HG03108 (cell line): ENCODE measurements at regions not wholly inside any gene's neighbourhood (a gene's known extent, or its start where the extent isn't known, plus 50 kb on each side); places are given as distances from the start of the nearest gene placed in this dataset.

ENCODE experiments used
- ATAC-seq: cut with Tn5 transposase; IDR thresholded peaks from one replicate; pipeline ENCODE4 v1.9.1; 2021; ENCODE audit warnings: moderate library complexity; ENCODE audit not compliant: unreplicated experiment

GRCh38 chr1:21347072-21347581 lies 56.9 kb upstream of the ECE1 start:
- ATAC-seq = no peak

- no peak for ATAC-seq
Measured at GRCh38 chr1:21346365-21347071, 56.3 kb upstream of the ECE1 start.

GRCh38 chr1:21344750-21345443 lies 54.6 kb upstream of the ECE1 start:
- peak; percentile 11 for ATAC-seq

- no peak for ATAC-seq
Measured at GRCh38 chr1:21344098-21344749, 54.0 kb upstream of the ECE1 start.

- no peak for ATAC-seq
Measured at GRCh38 chr1:21342961-21343838, 52.9 kb upstream of the ECE1 start.

- ATAC-seq = no peak
Measured at GRCh38 chr1:21341517-21342078, 51.3 kb upstream of the ECE1 start.

- no peak for ATAC-seq
Measured at GRCh38 chr1:21341022-21341421, 50.8 kb upstream of the ECE1 start.

GRCh38 chr1:21340230-21340945 lies 50.1 kb upstream of the ECE1 start:
- no peak for ATAC-seq
